Umbilical cord (tissue), 1 donor: ENCODE measurements at regions not wholly inside any gene's neighbourhood (a gene's known extent, or its start where the extent isn't known, plus 50 kb on each side); places are given as distances from the start of the nearest gene placed in this dataset.

Experiments used
- DNase-seq: peaks from one replicate; pipeline ENCODE4 v3.0.0-alpha.2; 2015; ENCODE audit warnings: low spot score

DNA sequence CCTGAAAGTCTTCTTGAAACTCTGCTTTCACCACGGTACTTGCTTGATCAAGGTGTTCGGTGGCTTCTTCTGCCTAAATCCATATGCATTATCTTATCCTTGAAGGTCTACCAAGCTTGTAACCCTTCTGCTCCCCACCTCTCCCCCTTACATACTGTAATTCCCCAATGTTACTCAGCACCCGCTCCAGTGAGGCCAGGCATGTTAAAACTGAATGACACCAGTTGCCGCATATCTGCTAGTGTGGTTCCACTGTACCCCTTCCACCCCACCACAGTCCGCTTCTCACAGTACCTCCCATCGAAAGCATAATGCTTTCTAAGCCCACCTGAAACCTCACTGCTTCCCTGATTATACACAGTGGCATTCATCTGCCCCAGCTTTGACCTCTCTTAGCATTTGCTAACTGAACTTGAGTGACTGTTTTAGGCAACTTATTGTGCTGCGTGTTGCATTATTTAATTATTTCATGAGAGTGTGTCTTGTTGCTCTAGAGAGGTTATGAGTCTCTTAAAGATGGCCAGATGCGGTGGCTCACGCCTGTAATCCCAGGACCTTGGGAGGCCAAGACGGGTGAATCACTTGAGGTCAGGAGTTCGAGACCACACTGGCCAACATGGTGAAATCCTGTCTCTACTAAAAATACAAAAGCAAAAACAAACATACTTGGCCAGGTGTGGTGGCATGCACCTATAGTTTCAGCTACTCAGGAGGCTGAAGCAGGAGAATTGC lies 87.6 kb upstream of the MBNL2 start:
- DNase-seq, result no peak

DNA sequence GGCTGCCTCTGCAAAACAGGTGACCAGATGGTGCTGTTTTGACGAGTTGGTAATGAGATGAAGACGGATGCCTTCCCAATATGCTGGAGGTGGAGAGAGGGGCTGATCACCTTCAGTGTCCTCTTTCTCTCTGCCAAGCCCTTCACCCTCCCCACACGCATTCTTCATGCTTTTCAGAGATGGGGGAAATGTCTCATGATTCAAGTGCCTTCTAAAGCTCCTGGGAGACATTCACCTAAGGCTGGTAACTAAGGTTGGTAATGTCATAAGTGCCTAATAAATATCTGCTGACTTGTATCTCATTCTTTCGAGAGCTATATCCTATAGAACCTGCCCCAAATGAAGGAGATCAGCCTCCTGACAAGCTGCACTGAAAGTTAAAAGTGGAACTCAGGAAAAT lies 86.2 kb upstream of the MBNL2 start:
- no peak for DNase-seq

DNA sequence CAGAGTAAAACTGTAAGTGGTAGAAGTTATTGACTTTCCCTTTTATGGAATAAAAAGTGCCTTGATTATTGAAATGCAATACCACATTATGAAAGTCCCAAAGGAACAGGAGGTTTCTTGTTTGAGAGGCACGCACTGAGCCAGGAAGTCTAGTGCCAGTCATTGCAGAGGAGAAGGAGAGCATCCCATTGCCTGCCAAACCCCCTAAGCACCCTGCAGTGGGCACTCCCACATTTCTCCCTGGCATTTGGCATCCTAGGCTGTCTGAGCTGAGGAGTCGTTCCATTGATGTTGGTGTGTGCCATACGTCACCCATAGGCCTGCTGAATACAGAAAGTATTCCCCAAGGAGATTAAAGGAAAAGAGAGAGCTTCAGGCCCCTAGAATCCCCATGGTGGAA lies 85.7 kb upstream of the MBNL2 start:
- DNase-seq, result no peak

- DNase-seq, result no peak
Measured at GRCh38 chr13:97139691-97140090, 82.4 kb upstream of the MBNL2 start.

DNA sequence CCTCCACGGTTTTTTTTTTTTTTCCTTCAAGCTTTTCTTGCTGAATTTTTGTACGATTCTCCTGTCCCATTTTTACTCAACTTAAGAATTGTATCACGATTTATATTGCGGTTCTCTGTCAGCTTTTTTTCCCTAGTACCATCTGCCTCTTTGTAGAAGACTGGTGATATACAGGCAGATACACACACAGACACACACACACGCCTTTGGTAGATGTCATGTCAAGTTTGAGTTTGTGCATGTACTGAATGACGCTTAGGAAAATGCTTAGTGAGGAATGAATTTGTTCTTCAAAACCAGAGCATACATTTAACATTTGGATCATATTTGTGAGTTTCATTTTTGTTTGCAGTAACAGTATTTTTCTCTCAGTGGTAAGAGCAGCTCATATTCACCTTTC lies 82.0 kb upstream of the MBNL2 start:
- peak; percentile 72 for DNase-seq

DNA sequence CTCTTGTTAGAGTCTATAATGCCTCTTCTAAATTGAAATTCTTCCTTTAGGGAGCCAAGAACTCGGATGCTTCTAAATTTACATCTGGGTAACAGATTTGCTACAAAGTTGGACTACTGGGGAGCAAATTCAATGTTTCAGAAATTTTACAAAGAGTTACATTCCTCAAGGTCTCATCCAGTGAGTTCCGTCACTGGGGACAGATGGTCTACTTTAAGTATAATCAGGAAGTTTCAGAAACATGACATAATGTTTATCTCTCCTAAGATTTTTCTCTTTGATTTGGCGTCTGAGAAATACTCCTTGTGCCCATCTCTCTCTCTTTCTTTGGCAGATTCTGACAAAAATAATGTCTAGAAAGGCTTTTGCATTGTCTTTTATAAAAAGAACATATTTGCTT lies 81.5 kb upstream of the MBNL2 start:
- peak; percentile 59 for DNase-seq

GRCh38 chr13:97141097-97141496 lies 81.0 kb upstream of the MBNL2 start:
- no peak for DNase-seq

- DNase-seq, result peak; percentile 96
Measured at GRCh38 chr13:97141564-97142005, 80.5 kb upstream of the MBNL2 start.

- DNase-seq, result peak; percentile 84
Measured at GRCh38 chr13:97142452-97142851, 79.7 kb upstream of the MBNL2 start.

DNA sequence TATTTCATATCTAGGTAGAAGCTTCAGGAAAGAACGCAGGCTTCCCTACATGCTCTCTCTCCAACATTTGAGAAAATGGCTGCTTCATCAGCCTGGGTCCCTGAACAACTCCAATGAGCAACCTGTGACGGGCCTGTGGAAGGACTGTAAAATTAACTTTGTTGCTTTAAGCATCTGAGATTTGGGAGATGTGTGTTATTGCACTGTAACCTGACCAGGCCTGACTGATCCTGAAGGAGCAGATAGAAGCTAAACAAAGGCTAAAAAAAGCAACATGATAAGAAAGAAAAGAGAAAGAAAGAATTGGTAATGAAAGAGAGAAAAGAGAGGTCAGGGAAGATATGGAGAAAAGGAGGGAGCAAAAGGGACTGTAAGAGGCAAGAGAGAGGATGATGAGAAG lies 77.1 kb upstream of the MBNL2 start:
- DNase-seq, result no peak

GRCh38 chr13:97148894-97149293 lies 73.2 kb upstream of the MBNL2 start:
- DNase-seq, result no peak

DNA sequence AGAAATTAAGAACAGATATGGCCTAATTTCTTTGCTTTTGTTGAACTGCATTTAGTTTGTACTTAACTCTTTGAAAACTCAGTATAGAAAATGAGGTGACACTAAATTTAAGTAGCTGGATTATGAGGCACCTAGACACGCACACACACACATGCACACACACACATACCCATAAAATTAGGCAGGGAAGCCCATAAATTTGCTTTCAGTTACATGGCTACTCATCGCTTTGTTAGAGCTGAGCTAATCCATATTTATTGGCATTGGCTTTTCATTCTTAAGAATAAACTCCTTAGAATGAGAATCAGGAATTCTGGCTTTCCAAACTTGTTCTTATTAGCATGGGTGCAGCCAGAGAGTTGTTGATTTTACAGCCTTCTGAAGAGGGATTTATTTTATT lies 61.7 kb upstream of the MBNL2 start:
- no peak for DNase-seq

- no peak for DNase-seq
Measured at GRCh38 chr13:97161582-97162231, 60.4 kb upstream of the MBNL2 start.

DNA sequence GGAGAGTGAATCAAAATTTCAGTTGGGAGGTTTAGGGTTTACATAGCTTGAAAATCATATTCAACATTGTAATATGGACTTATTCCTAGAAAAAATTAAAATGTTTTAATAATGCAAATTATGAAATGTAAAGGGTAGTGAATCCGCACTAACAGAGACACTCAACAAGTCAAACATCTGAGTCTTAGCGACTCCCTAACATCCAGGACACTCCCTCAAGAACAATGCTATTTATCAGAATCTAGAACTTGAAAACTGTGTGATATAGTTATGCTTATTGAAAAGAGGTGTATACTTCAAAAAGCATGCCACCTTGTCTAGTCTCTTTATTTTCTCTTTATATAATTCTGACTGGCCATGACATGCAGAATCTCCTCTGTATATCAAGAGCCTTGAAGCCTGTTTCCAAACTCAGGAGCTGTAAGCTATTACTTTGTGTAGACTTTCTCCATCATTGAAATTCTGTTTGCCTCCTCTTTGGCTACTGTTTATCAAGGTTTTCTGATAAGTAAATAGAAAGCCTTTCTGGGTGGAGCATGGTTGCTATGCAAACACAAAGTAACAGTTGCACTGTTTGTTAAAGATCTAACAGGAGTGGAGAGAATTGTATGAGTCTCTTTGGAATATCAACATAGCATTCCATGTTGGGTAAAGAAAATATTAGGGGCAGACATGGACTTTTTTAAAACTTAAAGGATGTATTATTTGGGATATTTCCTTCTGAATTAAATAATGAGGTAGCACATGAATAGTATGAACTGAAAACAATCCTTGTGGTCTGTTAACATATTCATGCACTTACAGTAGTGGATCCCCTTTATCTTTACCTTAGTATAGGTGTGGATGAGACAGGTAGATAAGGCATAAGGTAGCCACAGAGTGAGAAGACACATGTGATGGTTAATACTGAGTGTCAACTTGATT lies 56.4 kb upstream of the MBNL2 start:
- no peak for DNase-seq

GRCh38 chr13:97171136-97171535 lies 51.0 kb upstream of the MBNL2 start:
- DNase-seq, result no peak
